Calu3 (cell line): ENCODE measurements at regions not wholly inside any gene's neighbourhood (a gene's known extent, or its start where the extent isn't known, plus 50 kb on each side); places are given as distances from the start of the nearest gene placed in this dataset.

Experiments used
- BruUV-seq: library from RNA; stranded (reverse); fragments of 400-500 nt; replicated peaks from 2 replicates; lab custom pipeline; 2021; lab: Mats Ljungman, UMichigan
- CTCF ChIA-PET: fragments of 300-600 bp; sonication (Branson Sonifier 250); formaldehyde crosslinking; loops from one replicate; lab custom pipeline; 2022; ENCODE audit warnings: antibody characterized with exemption; lab: Charles Lee
- DNase-seq: peaks from one replicate; pipeline ENCODE4 v3.0.0; 2022
- H3K27ac Mint-ChIP-seq: one replicate; pipeline ENCODE4 v1.8.0; 2022; ENCODE audit warnings: mixed read lengths; ENCODE audit not compliant: unreplicated experiment
- H3K27me3 Mint-ChIP-seq: one replicate; pipeline ENCODE4 v1.8.0; 2022; ENCODE audit warnings: mixed read lengths; ENCODE audit not compliant: unreplicated experiment
- H3K36me3 Mint-ChIP-seq: one replicate; pipeline ENCODE4 v1.8.0; 2022; ENCODE audit warnings: mild to moderate bottlenecking, moderate library complexity, mixed read lengths; ENCODE audit not compliant: insufficient read depth, unreplicated experiment
- H3K4me1 Mint-ChIP-seq: one replicate; pipeline ENCODE4 v1.8.0; 2022; ENCODE audit warnings: mild to moderate bottlenecking, low read depth, mixed read lengths; ENCODE audit not compliant: unreplicated experiment
- H3K4me3 Mint-ChIP-seq: one replicate; pipeline ENCODE4 v1.8.0; 2022; ENCODE audit warnings: mild to moderate bottlenecking, low read depth, moderate library complexity, mixed read lengths; ENCODE audit not compliant: unreplicated experiment
- H3K9me3 Mint-ChIP-seq: one replicate; pipeline ENCODE4 v1.8.0; 2022; ENCODE audit warnings: low read depth, mixed read lengths; ENCODE audit not compliant: unreplicated experiment
- intact Hi-C: fragments of 100-400 bp; cut with micrococcal nuclease; formaldehyde crosslinking; loops from one replicate; pipeline ENCODE4 v1.10.0; 2022; ENCODE audit not compliant: unreplicated experiment
- TF ChIP-seq, protein P1 (sequence below): fragments of 200-600 bp; IDR thresholded peaks from one replicate; pipeline ENCODE4 v1.8.0; 2022; ENCODE audit warnings: antibody characterized with exemption; ENCODE audit not compliant: unreplicated experiment

DNA sequence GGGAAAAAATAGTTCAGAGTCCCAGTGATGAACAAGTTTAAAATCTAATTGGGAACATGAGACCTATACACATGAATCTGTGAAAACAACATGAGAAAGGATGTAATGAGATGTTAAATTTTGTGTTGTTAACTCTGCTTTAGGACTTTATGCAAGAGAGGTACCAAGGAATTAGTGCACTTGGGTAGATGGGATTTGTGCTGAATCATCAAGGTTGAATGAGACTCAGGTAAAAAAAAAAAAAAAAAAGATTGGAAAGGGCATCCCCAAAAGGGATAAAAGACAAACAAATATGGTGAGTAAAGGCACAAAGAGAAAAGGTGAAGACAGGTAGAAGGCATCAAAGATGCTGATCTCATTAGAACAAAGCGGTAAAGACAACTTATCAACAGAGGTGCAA lies 644.4 kb downstream of the CBLN4 start:
- H3K27ac Mint-ChIP-seq = no peak overlapping the region
- intact Hi-C loops = no loop called here
- CTCF ChIA-PET = no interaction called here
- H3K4me1 Mint-ChIP-seq = no peaks in the 10 kb centered on the region
- DNase-seq = no peak
- TF ChIP-seq, protein P1, sequence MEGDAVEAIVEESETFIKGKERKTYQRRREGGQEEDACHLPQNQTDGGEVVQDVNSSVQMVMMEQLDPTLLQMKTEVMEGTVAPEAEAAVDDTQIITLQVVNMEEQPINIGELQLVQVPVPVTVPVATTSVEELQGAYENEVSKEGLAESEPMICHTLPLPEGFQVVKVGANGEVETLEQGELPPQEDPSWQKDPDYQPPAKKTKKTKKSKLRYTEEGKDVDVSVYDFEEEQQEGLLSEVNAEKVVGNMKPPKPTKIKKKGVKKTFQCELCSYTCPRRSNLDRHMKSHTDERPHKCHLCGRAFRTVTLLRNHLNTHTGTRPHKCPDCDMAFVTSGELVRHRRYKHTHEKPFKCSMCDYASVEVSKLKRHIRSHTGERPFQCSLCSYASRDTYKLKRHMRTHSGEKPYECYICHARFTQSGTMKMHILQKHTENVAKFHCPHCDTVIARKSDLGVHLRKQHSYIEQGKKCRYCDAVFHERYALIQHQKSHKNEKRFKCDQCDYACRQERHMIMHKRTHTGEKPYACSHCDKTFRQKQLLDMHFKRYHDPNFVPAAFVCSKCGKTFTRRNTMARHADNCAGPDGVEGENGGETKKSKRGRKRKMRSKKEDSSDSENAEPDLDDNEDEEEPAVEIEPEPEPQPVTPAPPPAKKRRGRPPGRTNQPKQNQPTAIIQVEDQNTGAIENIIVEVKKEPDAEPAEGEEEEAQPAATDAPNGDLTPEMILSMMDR = no peak
- H3K4me3 Mint-ChIP-seq = no peak overlapping the region
- no TSS peak for BruUV-seq
- H3K36me3 Mint-ChIP-seq = no peaks in the 10 kb centered on the region
- no peaks in the 10 kb centered on the region for H3K27me3 Mint-ChIP-seq
- H3K9me3 Mint-ChIP-seq = peaks cover 8% of the 10 kb centered on the region

DNA sequence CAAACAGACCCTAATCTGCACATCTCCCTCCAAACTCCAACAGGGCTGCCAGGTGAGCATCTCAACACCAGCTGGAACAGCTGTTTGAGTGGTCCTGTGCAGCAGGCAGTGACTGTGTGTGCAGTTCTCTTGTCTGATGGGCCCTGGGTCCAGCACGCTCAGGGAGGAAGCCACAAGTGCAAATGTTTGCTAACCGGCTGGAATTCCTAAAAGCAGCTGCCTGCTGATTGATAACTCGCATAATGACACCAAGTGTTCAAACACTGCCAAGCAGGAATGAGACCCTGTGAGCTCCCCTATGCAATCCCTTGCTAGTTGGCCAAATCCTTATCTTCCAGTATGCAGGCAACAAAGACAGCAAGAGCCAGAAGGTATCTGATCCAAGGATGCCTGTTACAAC lies 650.6 kb downstream of the CBLN4 start:
- BruUV-seq = no TSS peak
- no peak for DNase-seq
- H3K4me3 Mint-ChIP-seq = no peak overlapping the region

DNA sequence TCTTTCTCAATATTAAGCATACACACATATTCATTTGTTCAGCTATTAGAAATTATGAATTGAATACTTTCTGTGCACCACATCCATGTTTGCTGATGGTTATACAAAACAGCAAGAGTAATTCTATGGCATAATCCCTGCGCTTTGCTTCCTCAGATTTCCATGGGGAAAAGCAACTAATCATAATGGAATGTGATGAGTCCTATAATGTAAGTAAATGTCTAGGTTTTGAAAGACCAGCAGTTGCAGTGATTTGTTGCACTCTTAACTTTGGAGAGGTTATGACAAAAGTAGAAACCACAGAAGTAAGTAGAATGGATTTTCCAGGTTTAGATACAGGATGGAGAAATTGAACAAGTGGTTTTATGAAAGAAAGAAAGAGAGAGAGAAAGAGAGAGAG lies 652.1 kb downstream of the CBLN4 start:
- Mint-ChIP-seq H3K4me1 (no peaks in the 10 kb centered on the region), H3K9me3 (peaks cover 13% of the 10 kb centered on the region), H3K27me3 (no peaks in the 10 kb centered on the region), H3K36me3 (no peaks in the 10 kb centered on the region), H3K4me3 (no peak overlapping the region), H3K27ac (no peak overlapping the region)
- TF ChIP-seq, protein P1 = no peak
- no TSS peak for BruUV-seq
- intact Hi-C loops = no loop called here
- CTCF ChIA-PET = no interaction called here
- DNase-seq = no peak

More for the DNA sequence above, 650.6 kb downstream of the CBLN4 start:
- H3K27ac Mint-ChIP-seq = no peak overlapping the region
- intact Hi-C loops = no loop called here
- no peaks in the 10 kb centered on the region for H3K36me3 Mint-ChIP-seq
- H3K4me1 Mint-ChIP-seq = no peaks in the 10 kb centered on the region
- peaks cover 13% of the 10 kb centered on the region for H3K9me3 Mint-ChIP-seq
- no peaks in the 10 kb centered on the region for H3K27me3 Mint-ChIP-seq
- TF ChIP-seq, protein P1 = no peak
- CTCF ChIA-PET = no interaction called here

DNA sequence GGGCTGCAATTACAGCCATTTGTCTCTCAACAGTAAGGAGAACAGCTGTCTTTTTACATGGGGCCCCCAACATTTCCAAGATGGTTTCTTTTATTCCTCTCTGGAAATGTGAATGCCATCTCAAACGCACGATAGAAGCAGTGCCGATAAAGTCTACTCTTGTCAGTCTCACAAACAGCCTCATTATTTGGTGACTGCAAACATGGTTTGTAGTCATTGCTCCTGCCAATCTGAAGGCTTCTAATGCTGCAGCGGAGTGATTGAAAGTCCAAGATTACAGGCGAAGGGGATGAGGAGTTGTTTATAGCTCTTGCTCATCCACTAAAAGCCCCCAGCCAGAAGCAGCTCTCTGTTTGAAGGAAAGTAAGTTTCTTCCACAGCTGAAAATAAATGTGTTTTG lies 657.1 kb downstream of the CBLN4 start:
- TF ChIP-seq, protein P1 = no peak

More for the DNA sequence above, 657.1 kb downstream of the CBLN4 start:
- H3K27me3 Mint-ChIP-seq = no peaks in the 10 kb centered on the region
- H3K27ac Mint-ChIP-seq = no peak overlapping the region
- BruUV-seq = no TSS peak
- H3K9me3 Mint-ChIP-seq = peaks cover 12% of the 10 kb centered on the region
- no peak overlapping the region for H3K4me3 Mint-ChIP-seq
- intact Hi-C loops = no loop called here
- DNase-seq = no peak
- no peaks in the 10 kb centered on the region for H3K4me1 Mint-ChIP-seq
- no peaks in the 10 kb centered on the region for H3K36me3 Mint-ChIP-seq
- CTCF ChIA-PET = no interaction called here
